Stimulated activated CD4-positive, alpha-beta T cell treated with anti-CD3 and anti-CD28 coated beads, Interleukin-15, amount 100 ng/mL, for 48 hours (primary cell): ENCODE measurements at regions not wholly inside any gene's neighbourhood (a gene's known extent, or its start where the extent isn't known, plus 50 kb on each side); places are given as distances from the start of the nearest gene placed in this dataset.
"Not testable (repeated sequence)": the region's sequence is repeated elsewhere in the genome, so short reads cannot be mapped to it uniquely, and the experiment has no call there.

Experiments used
- DNase-seq, 2 donors: peaks; one replicate each; pipeline ENCODE4 v3.0.0-alpha.2; 2020; ENCODE audit warnings: low read depth in 2 of 2

GRCh38 chr7:79778786-79779770, 325.6 kb upstream of the MAGI2 start:
- no peak for DNase-seq

DNA sequence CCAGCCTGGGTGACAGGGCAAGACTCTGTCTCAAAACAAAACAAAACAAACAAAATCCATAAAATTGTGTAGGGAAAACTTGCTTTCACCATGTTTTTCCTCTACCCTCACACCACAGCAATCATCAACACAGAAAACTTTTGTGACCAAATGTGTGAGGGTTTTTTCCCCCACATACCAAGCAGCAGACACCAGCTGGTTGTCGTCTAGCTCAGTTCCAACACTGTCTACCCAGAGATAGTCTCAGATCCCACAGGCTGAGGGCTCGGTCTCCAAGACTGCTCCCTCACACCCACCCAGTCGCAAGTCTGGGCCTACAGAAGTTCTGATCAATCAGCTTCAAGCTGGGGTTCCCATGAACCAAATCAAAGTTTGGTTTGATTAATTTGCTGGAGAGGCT, 322.4 kb upstream of the MAGI2 start:
- DNase-seq: no peak

DNA sequence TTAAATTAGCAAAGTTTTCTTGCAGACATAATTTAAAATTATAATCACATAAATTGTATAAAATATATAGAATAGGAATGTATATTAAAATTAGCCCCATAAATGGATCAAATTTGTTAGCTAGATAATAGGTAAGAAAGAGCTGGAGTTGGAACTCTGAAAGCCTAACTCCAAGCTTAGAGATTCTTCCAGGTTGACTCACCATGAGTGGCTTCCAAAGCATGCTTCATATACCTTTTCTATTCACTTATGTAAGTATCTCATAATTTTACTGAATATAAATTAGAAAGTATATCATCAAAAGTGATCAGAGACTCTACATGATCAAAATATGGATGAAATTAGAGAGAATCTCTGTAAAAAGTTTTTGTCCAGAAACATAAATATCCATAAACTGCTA, 320.7 kb upstream of the MAGI2 start:
- no peak for DNase-seq

- DNase-seq: no peak
These were observed 317.5 kb upstream of the MAGI2 start for GRCh38 chr7:79770970-79771369.

DNA sequence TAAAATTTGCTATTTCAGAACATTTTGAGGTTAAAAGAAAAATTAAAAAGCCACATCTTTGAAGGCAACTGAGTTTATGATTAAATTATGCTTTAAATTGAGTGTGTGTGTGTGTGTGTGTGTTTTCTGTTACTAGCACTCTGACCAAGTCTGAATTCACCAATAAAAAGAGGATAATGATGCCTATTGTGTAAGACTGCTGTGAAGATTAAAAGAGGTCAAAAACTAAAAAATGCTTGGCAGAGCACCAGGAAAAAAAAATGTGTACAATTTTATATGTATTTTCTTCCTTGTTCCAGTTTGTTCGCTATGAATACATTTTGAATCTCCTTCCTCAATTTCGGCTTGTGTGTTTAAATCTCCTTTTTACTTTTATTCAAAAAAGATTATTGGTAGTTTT, 316.6 kb upstream of the MAGI2 start:
- no peak for DNase-seq

- not testable (repeated sequence) for DNase-seq
These were observed 314.6 kb upstream of the MAGI2 start for GRCh38 chr7:79767876-79768560.

GRCh38 chr7:79767192-79767591, 313.7 kb upstream of the MAGI2 start:
- DNase-seq: not testable (repeated sequence)

DNA sequence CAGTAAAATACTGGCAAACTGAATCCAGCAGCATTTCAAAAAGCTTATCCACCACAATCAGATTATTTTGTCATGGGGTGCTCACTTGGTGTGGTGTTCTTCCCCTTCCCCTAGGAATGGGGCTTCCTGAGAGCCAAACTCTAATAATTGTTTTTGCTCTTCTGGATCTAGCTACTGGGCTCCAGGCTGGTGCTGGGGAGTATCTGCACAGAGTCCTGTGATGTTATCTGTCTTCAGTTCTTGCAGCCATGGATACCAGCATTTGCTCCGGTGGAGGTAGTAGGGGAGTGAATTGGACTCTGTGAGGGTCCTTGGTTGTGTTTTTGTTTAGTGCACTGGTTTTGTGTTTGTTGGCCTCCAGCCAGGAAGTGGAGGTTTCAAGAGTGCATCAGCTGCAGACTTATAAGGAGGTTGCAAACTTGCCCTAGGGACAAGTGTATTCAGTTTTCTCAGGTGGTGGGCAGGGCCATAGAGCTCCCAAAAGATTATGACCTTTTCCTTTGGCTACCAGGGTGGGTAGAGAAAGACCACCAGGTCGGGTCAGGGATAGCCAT, 308.5 kb upstream of the MAGI2 start:
- DNase-seq: no peak

GRCh38 chr7:79750941-79751340, 297.5 kb upstream of the MAGI2 start:
- not testable (repeated sequence) for DNase-seq

- DNase-seq: no peak
These were observed 296.4 kb upstream of the MAGI2 start for GRCh38 chr7:79749856-79750255.

- no peak for DNase-seq
These were observed 288.2 kb upstream of the MAGI2 start for GRCh38 chr7:79741684-79742083.

DNA sequence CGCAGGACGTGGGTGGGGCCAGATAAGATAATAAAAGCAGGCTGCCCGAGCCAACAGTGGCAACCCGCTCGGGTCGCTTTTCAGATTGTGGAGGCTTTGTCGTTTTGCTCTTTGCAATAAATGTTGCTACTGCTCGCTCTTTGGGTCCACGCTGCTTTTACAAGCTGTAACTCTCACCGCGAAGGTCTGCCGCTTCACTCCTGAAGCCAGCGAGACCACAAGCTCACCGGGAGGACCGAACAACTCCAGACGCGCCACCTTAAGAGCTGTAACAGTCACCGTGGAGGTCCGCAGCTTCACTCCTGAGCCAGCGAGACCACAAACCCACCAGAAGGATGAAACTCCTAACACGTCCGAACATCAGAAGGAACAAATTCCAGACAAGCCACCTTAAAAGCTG, 286.6 kb upstream of the MAGI2 start:
- no peak for DNase-seq

DNA sequence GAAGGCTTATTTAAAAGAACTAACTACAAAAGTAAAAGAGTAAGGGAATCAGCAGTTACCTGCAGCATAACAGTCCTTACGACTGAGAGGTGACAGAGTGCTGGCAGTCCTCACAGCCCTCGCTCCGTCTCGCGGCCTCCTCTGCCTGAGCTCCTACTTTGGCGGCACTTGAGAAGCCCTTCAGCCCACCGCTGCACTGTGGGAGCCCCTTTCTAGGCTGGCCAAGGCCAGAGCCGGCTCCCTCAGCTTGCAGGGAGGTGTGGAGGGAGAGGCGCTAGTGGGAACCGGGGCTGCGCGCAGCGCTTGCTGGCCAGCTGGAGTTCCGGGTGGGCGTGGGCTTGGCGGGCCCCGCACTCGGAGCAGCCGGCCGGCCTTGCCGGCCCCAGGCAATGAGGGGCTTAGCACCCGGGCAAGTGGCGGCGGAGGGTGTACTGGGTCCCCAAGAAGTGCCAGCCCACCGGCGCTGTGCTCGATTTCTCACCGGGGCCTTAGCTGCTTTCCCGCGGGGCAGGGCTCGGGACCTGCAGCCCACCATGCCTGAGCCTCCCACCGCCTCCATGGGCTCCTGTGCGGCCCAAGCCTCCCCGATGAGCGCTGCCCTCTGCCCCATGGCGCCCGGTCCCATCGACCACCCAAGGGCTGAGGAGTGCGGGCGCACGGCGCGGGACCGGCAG, 285.7 kb upstream of the MAGI2 start:
- DNase-seq: not testable (repeated sequence)

DNA sequence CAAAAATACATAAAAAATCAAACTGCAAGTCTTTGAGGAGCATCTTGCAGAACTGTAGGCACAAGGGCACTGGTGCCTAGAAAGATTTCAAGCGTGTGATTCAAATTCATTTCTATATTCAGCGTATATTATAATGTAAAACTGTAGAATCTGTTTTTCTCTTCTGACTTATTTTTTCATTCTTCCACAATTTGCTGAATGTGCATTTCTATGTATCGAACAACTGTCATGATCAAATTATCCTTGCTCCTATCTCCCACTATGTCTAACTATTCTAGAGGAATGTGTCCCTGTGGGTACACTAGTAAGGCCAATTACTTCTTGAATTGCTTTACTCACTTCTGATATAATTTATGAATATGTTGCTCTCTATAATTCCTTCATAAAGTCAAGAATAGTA, 283.0 kb upstream of the MAGI2 start:
- no peak for DNase-seq

- DNase-seq: no peak
These were observed 281.5 kb upstream of the MAGI2 start for GRCh38 chr7:79735012-79735411.

- DNase-seq: no peak
These were observed 280.7 kb upstream of the MAGI2 start for GRCh38 chr7:79734181-79734580.

DNA sequence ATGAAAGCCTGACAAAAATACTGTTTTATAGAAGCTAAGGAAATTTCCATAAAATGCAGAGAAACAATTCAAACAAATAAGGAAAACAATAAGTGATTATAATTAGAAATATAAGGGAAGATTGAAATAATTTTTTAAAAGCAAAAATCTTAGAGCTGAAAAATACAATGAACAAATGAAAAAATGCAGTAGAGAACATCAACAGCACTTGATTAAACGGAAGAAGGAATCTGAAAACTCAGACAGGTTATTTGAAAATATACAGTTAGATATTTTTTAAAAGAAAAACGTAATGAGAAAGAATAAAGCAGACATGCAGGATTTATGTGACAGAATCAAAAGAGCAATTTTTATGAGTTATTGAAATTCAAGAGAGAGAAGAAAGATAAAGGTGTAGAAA, 279.1 kb upstream of the MAGI2 start:
- DNase-seq: no peak

DNA sequence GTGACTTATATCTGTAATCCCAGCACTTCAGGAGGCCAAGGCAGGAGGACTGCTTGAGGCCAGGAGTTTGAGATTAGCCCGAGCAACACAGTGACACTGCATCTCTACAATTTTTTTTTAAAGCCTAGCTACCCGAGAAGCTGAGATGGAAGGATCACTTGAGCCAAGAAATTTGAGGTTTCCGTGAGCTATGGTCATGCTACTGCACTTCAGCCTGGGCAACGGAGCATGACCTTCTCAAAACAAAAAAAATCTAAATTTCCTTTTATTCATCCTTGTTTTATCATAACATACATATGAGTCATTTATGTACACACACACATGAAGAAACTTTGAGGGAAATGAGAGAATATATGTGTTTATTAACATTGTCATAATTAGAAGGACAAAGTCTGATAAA, 277.5 kb upstream of the MAGI2 start:
- no peak for DNase-seq

GRCh38 chr7:79723833-79724618, 270.6 kb upstream of the MAGI2 start:
- no peak for DNase-seq

DNA sequence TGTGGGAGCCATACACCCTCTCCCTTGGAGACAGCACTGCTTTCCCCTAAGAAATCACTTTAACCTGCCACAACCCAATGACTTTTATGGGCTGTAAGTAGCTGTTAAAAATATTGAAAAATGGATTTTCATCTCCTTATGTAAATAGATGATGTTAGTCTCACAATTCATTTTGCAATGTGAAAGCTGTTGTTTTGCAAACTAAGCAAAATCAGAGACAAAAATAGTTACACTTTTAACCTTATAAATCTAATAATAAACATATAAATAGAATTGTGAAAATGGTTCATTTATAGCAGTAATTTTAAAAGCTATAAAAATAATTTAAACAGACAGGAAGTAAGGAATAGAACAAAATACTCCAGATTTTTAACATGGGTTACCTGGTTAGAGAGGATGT, 268.8 kb upstream of the MAGI2 start:
- DNase-seq: no peak

- no peak for DNase-seq
These were observed 265.7 kb upstream of the MAGI2 start for GRCh38 chr7:79719216-79719615.
